Transverse colon (tissue), 4 donors: ENCODE measurements at regions not wholly inside any gene's neighbourhood (a gene's known extent, or its start where the extent isn't known, plus 50 kb on each side); places are given as distances from the start of the nearest gene placed in this dataset.

Source experiments
- EP300 ChIP-seq: sonication (generic); formaldehyde crosslinking; IDR thresholded peaks from one replicate; pipeline ENCODE4 v1.6.1; 2017; ENCODE audit warnings: antibody characterized with exemption, low read depth
- POLR2A ChIP-seq: fragments of 450-650 bp; IDR thresholded peaks from one replicate; pipeline ENCODE4 v1.6.1; 2016; ENCODE audit warnings: antibody characterized with exemption, mild to moderate bottlenecking, moderate library complexity
- POLR2AphosphoS5 ChIP-seq, 3 donors: sonication (generic); formaldehyde crosslinking; IDR thresholded peaks; one replicate each; pipeline ENCODE4 v1.6.1; 2016; ENCODE audit warnings: antibody characterized with exemption in 3 of 3
- TF ChIP-seq, protein P1 (sequence below), 5 experiments: fragments of 200-600 bp in 3 of 5; fragments of 450-650 bp in 2 of 5; sonication (generic) in 3 of 5; IDR thresholded peaks; 1 replicate in 2 of 5; 2 replicates in 3 of 5; pipeline ENCODE4 v1.5.1; 2016 to 2017; ENCODE audit warnings: antibody characterized with exemption in 5 of 5, inconsistent platforms in 3 of 5, mild to moderate bottlenecking in 2 of 5, moderate library complexity in 1 of 5

DNA sequence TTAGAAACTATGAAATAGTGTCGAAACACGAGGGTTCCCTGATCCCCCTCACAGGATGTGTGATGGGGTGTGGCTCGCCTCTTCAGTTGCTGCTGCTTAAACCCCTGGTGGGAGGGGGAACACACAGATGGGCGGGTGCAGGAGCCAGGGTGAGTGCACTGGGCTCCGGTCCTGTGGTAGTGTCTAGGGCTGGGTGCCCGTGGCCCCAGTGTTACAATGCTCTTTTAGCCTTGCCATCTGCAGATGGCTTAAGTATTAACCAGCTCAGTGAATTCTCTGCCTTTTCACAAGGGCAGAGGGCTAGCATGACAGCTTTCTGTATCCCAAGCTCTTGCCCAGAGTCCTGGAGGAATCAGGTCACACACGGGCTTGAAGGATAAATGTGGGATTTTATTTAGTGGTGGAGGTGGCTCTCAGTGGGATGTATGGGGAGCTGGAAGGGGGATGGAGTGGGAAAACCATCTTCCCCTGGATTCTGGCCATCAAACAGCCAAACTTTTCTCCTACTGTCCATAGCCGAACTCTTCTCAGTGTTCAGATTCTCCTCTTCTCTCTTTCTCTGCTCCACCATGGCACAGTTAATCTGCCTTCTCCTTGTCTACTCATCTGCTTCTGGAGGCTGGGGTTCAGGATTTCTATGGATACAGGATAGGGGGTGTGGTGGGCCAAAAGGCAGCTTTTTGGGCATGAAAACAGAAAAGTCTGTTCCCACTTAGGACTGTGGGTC lies 659.0 kb downstream of the EPM2A start:
- TF ChIP-seq POLR2AphosphoS5 (IDR thresholded peaks at IDR 0.05): no peak
- TF ChIP-seq, protein P1, sequence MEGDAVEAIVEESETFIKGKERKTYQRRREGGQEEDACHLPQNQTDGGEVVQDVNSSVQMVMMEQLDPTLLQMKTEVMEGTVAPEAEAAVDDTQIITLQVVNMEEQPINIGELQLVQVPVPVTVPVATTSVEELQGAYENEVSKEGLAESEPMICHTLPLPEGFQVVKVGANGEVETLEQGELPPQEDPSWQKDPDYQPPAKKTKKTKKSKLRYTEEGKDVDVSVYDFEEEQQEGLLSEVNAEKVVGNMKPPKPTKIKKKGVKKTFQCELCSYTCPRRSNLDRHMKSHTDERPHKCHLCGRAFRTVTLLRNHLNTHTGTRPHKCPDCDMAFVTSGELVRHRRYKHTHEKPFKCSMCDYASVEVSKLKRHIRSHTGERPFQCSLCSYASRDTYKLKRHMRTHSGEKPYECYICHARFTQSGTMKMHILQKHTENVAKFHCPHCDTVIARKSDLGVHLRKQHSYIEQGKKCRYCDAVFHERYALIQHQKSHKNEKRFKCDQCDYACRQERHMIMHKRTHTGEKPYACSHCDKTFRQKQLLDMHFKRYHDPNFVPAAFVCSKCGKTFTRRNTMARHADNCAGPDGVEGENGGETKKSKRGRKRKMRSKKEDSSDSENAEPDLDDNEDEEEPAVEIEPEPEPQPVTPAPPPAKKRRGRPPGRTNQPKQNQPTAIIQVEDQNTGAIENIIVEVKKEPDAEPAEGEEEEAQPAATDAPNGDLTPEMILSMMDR (IDR thresholded peaks at IDR 0.05): no peak
- no peak for TF ChIP-seq POLR2A
- TF ChIP-seq EP300: no peak
